D721Med (cell line): ENCODE measurements at regions not wholly inside any gene's neighbourhood (a gene's known extent, or its start where the extent isn't known, plus 50 kb on each side); places are given as distances from the start of the nearest gene placed in this dataset.

Experiments used
- DNase-seq: peaks from one replicate; pipeline ENCODE4 v3.0.0; 2011; ENCODE audit warnings: low spot score; ENCODE audit not compliant: insufficient read length
- FAIRE-seq: peaks from 2 replicates; lab custom pipeline; 2011; peaks lifted over from hg19 to GRCh38; lab: Jason Lieb, UNC
- CTCF ChIP-seq: IDR thresholded peaks from 2 replicates; pipeline ENCODE4 v1.5.1; 2012; ENCODE audit warnings: mild to moderate bottlenecking, control low read depth; ENCODE audit not compliant: insufficient read depth; ENCODE audit errors: missing control alignments

GRCh38 chr13:74567485-74567884, 433.3 kb upstream of the KLF12 start:
- no peak for TF ChIP-seq CTCF
- FAIRE-seq: no peak
- DNase-seq: no peak

DNA sequence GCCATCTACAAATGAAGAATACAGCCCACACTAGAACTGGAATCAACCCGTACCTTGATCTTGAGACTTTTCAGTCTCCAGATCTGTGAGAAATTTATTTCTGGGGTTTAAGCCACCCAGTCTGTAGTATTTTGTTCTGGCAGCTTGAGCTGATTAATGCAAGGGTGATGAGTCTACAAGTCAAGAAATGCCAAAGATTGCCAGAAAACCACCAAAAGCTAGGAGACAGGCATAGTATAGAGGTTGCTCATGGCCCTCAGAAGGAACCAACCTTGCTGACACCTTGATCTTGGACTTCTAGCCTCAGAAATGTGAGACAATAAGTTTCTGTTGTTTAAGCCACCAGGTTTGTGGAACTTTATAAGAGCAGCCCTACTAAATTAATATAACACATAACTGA, 428.2 kb upstream of the KLF12 start:
- no peak for FAIRE-seq
- no peak for DNase-seq
- no peak for TF ChIP-seq CTCF

- no peak for TF ChIP-seq CTCF
- DNase-seq: no peak
Observed at GRCh38 chr13:74561155-74561554, 427.0 kb upstream of the KLF12 start.

GRCh38 chr13:74560325-74560724, 426.1 kb upstream of the KLF12 start:
- no peak for TF ChIP-seq CTCF
- no peak for FAIRE-seq
- no peak for DNase-seq

More at GRCh38 chr13:74561155-74561554, 427.0 kb upstream of the KLF12 start:
- FAIRE-seq: no peak

DNA sequence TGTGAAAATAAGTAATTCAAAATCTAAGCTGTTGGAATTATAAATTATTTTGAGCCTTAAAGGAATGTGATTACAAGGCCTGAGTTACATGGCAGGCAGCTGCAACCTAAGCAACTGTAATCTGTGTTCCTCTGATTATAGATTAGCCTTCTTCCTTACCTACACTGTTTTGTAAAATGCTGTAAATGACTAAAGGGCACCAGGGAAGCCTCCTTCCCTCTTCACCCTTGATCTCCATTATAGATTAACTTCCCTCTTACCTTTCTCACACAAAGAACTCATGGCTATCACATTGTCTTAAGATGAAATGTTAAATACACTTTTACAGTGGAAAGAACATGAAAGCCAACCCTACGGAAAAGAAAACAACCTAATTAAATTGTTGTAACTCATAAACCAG, 423.7 kb upstream of the KLF12 start:
- FAIRE-seq (no peak), DNase-seq (no peak)
- no peak for TF ChIP-seq CTCF

- no peak for TF ChIP-seq CTCF
- FAIRE-seq: no peak
- no peak for DNase-seq
Observed at GRCh38 chr13:74555651-74556420, 421.6 kb upstream of the KLF12 start.

GRCh38 chr13:74555276-74555625, 421.0 kb upstream of the KLF12 start:
- no peak for FAIRE-seq
- no peak for TF ChIP-seq CTCF
- no peak for DNase-seq
